ENCODE measurements at regions not wholly inside any gene's neighbourhood (a gene's known extent, or its start where the extent isn't known, plus 50 kb on each side); places are given as distances from the start of the nearest gene placed in this dataset.

DNA sequence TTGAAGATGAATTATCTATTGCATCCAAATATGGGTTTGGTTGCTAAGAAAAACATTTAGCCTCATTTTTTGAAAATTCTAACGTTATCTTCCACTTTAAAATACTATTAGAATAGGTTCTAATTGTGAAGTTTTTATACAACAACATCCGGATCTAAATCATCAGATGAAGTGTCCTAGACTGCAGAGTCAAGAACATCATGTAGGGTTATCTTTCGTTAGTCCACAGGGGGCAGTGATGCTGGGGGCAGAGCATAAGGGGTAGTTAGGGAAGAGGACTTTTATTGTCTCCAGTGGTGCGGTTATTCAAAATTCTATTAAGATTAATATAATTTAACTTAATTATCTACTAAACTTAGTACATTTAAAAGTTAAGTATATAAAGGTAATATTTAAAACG lies 990.6 kb upstream of the PHF14 start:
- TF ChIP-seq CTCF (conservative IDR thresholded peaks at IDR 0.05 in 1 of 2, IDR thresholded peaks at IDR 0.05 in 1 of 2; ENCODE audit: extremely low read depth in 1 of 2, insufficient read depth in 1 of 2, low read depth in 1 of 2, low read length in 2 of 2) (no peak), EZH2 (IDR thresholded peaks at IDR 0.05; ENCODE audit: borderline replicate concordance, low read length) (no peak)

All from mammary epithelial cell (primary cell).